ENCODE measurements at regions not wholly inside any gene's neighbourhood (a gene's known extent, or its start where the extent isn't known, plus 50 kb on each side); places are given as distances from the start of the nearest gene placed in this dataset.
"Not testable (repeated sequence)": the region's sequence is repeated elsewhere in the genome, so short reads cannot be mapped to it uniquely, and the experiment has no call there.

DNA sequence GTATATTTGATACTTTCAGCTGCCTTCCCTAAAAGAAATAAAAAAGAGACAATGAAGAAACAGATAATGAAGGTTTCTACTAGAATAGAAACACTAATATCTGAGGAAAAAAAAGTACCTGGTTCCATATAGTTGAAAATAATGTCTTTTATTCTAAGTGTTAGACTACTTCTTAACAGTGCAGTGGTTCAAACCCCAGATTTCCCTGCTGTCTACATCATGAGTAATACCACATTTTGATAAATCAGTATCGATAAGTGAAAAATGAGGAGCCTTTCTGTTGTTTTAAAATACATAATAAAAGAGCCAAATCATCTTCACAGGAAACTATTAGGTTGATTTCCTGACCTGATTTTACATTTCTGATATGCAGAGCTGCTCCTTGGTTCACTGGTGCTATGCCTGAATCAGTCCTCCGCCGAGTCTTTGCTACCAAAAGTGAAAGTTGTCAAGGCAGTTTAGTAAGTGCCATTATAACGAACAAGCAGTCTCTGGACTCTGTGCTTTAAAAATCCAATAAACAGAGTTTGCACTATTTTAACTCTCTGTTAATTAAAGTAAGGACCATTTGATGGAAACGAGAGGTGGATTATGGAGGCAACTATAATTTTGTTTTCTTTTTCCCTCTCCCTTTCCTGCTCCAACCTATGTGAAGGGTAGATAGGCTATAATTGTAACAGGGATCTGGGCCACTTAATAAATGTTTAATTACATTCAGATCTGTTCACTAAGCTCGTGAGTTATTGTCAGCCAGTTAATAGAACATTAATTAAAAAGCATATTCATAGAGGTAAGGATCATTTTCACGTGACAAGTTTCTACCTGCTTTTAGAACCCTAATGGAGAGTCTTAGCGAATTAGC is 724.5 kb upstream of the RAG2 start:
- Mint-ChIP-seq H3K4me3 (no peak overlapping the region), H3K4me1 (no peaks in the 10 kb centered on the region), H3K27ac (no peak overlapping the region), H3K9me3 (peaks cover 6% of the 10 kb centered on the region), H3K36me3 (no peaks in the 10 kb centered on the region), H3K27me3 (no peaks in the 10 kb centered on the region)

DNA sequence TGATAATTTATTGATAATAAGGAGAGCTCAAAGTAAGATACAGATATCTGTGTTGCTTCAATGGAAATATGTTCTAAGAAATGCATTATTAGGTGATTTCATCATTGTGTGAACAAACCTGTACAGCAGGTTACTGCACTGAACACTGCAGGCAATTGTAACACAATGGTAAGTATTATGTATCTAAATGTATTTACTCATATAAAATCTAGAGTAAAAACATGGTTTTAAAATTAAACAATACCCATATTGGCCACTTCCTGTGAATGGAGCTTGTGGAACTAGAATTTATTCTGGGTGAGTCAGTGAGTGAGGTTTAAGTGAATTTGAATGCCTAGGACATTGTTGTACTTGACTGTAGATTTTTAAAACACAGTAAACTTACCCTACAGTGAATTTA is 722.9 kb upstream of the RAG2 start:
- H3K27ac Mint-ChIP-seq = no peak overlapping the region
- peaks cover 6% of the 10 kb centered on the region for H3K9me3 Mint-ChIP-seq
- H3K4me1 Mint-ChIP-seq = no peaks in the 10 kb centered on the region
- no peaks in the 10 kb centered on the region for H3K27me3 Mint-ChIP-seq
- no peaks in the 10 kb centered on the region for H3K36me3 Mint-ChIP-seq
- H3K4me3 Mint-ChIP-seq = no peak overlapping the region

DNA sequence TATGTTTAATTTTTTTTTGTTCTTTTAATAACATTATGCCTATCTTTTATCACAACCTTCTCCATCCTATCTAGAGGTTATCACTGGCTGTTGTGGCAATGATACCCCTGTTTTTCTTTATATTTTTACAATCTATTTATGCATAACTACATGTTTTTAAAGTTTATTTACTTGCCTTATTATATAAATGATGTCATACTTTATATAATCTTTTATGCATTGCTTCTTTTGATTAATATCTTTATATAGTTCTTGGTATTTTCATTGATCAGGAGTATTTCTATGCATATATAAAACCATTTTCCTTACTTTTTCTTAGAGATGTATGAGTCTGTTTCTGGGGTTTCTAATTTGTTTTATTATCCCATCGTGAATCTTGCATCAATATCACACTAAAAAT is 719.8 kb upstream of the RAG2 start:
- Mint-ChIP-seq H3K4me1 (no peaks in the 10 kb centered on the region), H3K4me3 (no peak overlapping the region), H3K27ac (no peak overlapping the region), H3K27me3 (no peaks in the 10 kb centered on the region), H3K36me3 (no peaks in the 10 kb centered on the region), H3K9me3 (peaks cover 6% of the 10 kb centered on the region)

DNA sequence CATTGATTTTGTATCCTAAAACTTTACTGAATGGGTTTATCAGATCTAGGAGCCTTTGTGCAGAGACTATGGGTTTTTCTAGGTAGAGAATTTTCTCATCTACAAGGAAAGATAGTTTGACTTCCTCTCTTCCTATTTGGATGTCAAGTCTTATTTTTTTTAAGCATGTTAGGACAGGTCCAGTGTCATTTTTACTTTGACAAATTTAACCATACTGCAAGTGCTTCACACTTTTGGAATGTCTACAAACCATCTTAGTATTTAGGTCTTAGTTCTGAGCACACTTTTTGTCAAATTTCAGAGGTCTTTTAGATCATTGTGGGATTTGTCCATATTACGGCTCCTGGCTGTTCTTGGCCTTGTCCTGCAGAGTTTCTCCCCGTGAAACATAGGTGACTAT is 715.2 kb upstream of the RAG2 start:
- Mint-ChIP-seq H3K9me3 (peaks cover 6% of the 10 kb centered on the region), H3K27me3 (no peaks in the 10 kb centered on the region), H3K27ac (no peak overlapping the region), H3K36me3 (no peaks in the 10 kb centered on the region), H3K4me1 (no peaks in the 10 kb centered on the region), H3K4me3 (no peak overlapping the region)

DNA sequence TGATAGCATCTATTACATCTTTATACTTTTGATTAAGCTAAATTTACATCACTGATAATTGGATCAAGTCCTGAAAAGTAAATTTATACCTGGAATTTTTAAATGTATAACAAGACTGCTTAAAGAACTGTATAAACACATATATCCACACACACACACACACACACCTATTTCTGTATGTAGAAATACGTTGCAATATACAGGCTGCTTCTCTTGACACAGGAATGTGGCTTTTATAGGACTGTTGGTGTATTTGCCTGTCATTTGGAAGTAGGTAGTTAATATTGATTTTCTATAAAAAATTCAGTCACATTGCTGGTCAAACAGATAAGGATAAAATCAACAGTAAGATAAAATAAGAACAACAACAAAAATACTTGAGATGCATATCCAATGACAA is 708.5 kb upstream of the RAG2 start:
- no peaks in the 10 kb centered on the region for H3K4me1 Mint-ChIP-seq
- peaks cover 5% of the 10 kb centered on the region for H3K9me3 Mint-ChIP-seq
- no peaks in the 10 kb centered on the region for H3K36me3 Mint-ChIP-seq
- no peak overlapping the region for H3K4me3 Mint-ChIP-seq
- no peaks in the 10 kb centered on the region for H3K27me3 Mint-ChIP-seq
- H3K27ac Mint-ChIP-seq = no peak overlapping the region

DNA sequence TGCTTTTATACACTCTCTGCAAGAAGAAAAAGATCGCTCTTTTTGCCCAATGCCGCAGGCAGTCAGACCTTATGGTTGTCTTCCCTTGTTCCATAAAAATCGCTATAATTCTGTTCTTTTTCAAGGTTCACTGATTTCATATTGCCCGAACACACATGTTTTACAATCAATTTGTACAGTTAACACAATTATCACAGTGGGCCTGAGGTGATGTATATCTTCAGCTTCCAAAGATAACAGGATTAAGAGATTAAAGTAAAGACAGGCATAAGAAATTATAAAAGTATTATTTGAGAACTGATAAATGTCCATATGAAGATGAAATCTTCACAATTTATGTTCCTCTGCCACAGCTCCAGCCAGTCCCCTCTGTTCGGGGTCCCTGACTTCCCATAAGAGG is 703.4 kb upstream of the RAG2 start:
- H3K36me3 Mint-ChIP-seq, H3K9me3 Mint-ChIP-seq, H3K27ac Mint-ChIP-seq, H3K4me3 Mint-ChIP-seq, H3K4me1 Mint-ChIP-seq, H3K27me3 Mint-ChIP-seq: not testable (repeated sequence)

DNA sequence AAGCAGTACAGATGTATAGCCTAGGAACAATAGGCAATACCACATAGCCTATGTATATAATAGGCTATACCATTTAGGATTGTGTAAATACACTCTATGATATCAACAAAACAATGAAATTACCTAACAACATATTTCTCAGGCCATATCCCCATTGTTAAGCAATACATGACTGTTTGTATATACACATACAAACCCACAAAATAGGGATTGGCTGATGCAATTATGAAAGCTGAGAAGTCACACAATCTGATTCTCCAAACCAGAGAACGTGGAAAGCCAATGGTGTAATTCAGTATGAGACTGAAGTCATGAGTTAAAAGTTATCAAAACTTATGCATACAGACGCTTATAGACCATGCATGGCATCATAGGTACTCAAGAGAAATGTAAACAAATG is 700.1 kb upstream of the RAG2 start:
- H3K4me1 Mint-ChIP-seq = no peaks in the 10 kb centered on the region
- no peaks in the 10 kb centered on the region for H3K36me3 Mint-ChIP-seq
- H3K9me3 Mint-ChIP-seq = peaks cover 5% of the 10 kb centered on the region
- no peak overlapping the region for H3K27ac Mint-ChIP-seq
- no peaks in the 10 kb centered on the region for H3K27me3 Mint-ChIP-seq
- no peak overlapping the region for H3K4me3 Mint-ChIP-seq

DNA sequence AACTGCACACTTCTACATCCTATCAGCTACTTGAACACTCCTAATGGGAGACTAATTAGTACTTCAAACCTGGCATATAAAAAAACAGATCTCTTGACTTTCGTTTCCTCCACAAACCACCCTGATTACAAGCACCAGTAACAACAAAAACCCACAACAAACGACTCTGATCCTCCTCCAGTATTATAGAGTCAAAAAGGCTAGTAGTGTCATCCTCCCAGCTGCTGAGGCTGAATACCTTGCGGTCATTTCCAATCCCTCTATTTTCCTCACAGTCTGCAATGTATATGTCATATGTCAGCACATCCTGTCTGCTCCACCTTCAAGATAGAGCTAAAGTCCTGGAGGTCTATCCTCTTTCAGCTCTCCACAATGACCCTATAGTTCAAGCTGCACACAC is 688.9 kb upstream of the RAG2 start:
- Mint-ChIP-seq H3K27ac (no peak overlapping the region), H3K36me3 (no peaks in the 10 kb centered on the region), H3K9me3 (no peaks in the 10 kb centered on the region), H3K4me3 (no peak overlapping the region), H3K4me1 (no peaks in the 10 kb centered on the region), H3K27me3 (no peaks in the 10 kb centered on the region)

DNA sequence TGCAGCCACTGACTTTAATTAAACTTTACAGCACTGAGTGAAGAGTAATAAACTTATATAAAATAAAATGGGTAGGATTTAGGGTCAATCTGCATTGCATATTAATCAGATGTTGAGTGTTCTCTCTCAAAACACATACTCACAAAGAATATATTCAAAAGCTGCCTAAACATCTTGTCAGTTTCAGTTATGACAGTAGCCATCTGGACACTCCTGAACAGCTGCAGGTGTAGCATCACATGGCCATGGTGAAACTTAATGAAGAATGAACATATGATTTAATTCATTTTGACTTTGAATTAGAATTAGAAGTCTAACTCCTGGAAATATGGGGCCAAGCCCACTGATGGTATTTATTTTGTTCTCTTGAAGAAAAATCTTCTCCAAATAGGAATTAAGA is 684.3 kb upstream of the RAG2 start:
- Mint-ChIP-seq H3K27ac (no peak overlapping the region), H3K9me3 (peaks cover 9% of the 10 kb centered on the region), H3K36me3 (no peaks in the 10 kb centered on the region), H3K27me3 (no peaks in the 10 kb centered on the region), H3K4me1 (no peaks in the 10 kb centered on the region), H3K4me3 (no peak overlapping the region)

DNA sequence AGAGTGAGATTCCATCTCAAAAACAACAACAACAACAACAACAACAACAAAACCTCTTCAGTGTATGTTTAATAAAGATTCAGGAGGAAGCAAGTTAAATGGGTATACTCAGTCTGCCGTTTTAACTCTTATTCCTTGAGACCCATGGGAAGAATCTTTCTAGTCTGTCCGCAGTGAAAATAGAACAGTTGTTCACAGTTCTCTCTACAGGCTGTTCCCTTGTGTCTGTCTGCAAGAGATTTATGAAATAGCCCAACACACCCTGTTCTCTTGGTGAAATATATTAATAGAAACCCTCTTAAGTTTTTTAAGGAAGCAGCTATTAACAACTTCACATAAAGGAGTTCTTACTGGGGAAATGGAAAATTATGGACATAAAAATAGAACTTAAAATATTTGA is 682.2 kb upstream of the RAG2 start:
- Mint-ChIP-seq H3K4me3 (no peak overlapping the region), H3K27ac (no peak overlapping the region), H3K9me3 (peaks cover 13% of the 10 kb centered on the region), H3K36me3 (no peaks in the 10 kb centered on the region), H3K27me3 (no peaks in the 10 kb centered on the region), H3K4me1 (no peaks in the 10 kb centered on the region)

DNA sequence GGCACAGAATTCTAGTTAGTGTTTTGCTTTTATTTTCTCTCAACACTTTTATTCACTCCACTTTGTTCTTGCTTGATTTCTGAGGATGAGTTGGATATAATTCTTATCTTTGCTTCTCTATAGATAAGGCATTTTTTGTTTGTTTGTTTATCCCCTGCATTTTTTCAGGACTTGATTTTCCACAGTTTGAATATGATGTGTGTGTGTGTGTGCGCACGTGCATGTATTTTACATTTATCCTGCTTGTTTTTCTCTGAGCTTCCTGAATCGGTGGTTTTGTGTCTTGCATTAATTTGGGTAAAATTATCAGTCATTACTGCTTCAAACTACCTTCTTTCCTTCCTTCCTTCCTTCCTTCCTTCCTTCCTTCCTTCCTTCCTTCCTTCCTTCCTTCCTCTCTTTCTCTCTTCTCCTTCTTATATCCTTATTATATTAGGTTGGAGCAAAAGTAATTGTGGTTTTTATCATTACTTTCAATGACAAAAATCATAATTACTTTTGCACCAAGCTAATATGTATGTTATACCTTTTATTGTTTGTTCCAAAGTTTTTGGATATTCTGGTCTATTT is 679.9 kb upstream of the RAG2 start:
- Mint-ChIP-seq H3K27ac (no peak overlapping the region), H3K4me1 (no peaks in the 10 kb centered on the region), H3K27me3 (no peaks in the 10 kb centered on the region), H3K36me3 (no peaks in the 10 kb centered on the region), H3K9me3 (peaks cover 13% of the 10 kb centered on the region), H3K4me3 (no peak overlapping the region)

DNA sequence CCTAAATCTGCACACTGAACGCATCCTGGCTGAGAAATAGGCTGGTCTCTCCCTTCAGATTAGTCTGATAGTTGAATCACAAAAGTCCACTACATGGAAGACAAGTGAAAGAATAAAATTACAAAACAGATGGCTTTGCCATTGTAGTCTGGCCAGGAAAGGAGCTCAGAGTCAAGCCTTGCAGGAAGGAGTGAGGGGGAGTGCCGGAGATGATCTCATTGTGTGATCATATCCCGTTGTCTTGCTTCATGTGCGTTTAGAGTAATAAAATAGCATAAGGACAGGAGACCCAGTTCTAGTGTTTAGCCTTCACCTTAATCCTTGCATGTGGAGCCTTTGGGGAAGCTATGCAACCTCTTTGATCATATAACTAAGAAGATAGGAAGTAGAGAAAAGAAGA is 666.7 kb upstream of the RAG2 start:
- Mint-ChIP-seq H3K27me3 (no peaks in the 10 kb centered on the region), H3K4me3 (no peak overlapping the region), H3K36me3 (no peaks in the 10 kb centered on the region), H3K4me1 (no peaks in the 10 kb centered on the region), H3K27ac (no peak overlapping the region), H3K9me3 (peaks cover 11% of the 10 kb centered on the region)

DNA sequence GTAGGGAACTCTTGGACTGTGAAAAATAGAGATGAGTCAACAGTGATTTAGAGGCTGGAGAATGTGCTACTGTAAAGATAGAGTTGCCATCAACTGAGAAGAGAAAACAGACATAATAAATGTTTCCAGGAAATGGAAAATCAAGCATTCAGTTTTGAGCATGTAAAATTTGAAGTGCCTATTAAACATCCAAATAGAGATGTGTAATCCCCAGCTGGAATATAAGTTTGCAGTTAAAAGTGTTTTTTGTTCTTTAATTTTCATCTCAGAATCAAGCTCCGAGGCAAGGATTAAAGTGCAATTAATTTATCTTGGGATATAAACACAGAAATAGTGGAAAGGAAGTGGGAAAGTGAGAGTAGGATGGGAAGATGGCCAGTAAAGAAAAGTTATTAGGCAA is 666.0 kb upstream of the RAG2 start:
- Mint-ChIP-seq H3K4me3 (no peak overlapping the region), H3K27ac (no peak overlapping the region), H3K36me3 (no peaks in the 10 kb centered on the region), H3K4me1 (no peaks in the 10 kb centered on the region), H3K9me3 (peaks cover 16% of the 10 kb centered on the region), H3K27me3 (no peaks in the 10 kb centered on the region)

DNA sequence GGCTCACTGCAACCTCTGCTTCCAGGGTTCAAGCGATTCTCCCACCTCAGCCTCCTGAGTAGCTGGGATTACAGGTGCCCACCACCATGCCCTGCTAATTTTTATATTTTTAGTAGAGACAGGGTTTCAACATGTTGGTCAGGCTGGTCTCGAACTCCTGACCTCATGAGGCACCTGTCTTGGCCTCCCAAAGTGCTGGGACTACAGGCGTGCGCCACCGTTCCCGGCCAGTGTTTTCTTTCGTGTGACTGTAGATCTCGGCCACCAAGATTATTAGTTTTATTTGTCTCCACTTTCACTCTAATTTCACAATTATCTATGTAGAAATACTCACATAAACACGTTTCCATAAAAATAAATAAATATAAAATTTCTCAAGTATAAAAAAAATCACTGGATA is 665.4 kb upstream of the RAG2 start:
- H3K27ac Mint-ChIP-seq, H3K4me3 Mint-ChIP-seq, H3K36me3 Mint-ChIP-seq, H3K27me3 Mint-ChIP-seq, H3K4me1 Mint-ChIP-seq: not testable (repeated sequence)
- peaks cover 18% of the 10 kb centered on the region for H3K9me3 Mint-ChIP-seq

DNA sequence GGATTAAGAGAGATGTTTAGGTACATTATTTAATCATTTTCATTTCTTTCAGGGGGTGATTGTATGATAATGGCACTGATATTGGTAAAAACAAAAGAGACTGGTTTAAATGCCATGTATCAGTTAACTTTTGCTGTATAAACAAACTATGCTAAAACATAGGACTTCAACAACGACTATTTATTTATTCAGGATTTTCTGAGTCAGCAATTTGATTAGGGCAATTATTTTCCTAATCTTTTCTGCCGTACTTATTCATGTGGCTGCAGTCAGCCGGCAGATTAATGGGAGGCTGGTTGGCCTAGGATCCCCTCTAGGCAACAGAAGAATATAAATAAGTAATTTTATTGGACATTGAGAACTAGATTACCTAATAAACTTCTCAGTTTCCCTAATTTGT is 661.7 kb upstream of the RAG2 start:
- H3K9me3 Mint-ChIP-seq = peaks cover 24% of the 10 kb centered on the region
- no peaks in the 10 kb centered on the region for H3K36me3 Mint-ChIP-seq
- H3K4me3 Mint-ChIP-seq = no peak overlapping the region
- H3K27ac Mint-ChIP-seq = no peak overlapping the region
- no peaks in the 10 kb centered on the region for H3K27me3 Mint-ChIP-seq
- no peaks in the 10 kb centered on the region for H3K4me1 Mint-ChIP-seq

DNA sequence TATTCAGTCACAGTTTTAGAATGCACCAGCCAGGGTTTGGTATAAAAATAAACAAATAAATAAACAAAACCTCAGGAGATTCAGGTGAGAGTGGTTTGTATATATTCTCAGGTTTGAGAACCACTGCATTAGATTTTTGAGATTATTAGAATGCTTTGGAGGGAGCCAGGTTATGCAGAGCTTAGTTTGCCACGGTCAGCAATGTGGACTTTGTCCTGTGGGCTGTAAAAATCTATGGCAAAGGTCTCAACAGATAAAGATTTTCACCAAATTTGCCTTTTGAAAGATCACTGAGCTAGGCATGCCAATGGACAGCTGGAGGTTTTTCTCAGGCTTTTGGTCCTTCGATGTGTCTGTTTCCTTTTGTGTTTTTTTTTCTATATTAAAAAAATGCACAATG is 650.1 kb upstream of the RAG2 start:
- no peaks in the 10 kb centered on the region for H3K4me1 Mint-ChIP-seq
- no peak overlapping the region for H3K4me3 Mint-ChIP-seq
- H3K9me3 Mint-ChIP-seq = peaks cover 5% of the 10 kb centered on the region
- no peaks in the 10 kb centered on the region for H3K36me3 Mint-ChIP-seq
- no peak overlapping the region for H3K27ac Mint-ChIP-seq
- no peaks in the 10 kb centered on the region for H3K27me3 Mint-ChIP-seq

DNA sequence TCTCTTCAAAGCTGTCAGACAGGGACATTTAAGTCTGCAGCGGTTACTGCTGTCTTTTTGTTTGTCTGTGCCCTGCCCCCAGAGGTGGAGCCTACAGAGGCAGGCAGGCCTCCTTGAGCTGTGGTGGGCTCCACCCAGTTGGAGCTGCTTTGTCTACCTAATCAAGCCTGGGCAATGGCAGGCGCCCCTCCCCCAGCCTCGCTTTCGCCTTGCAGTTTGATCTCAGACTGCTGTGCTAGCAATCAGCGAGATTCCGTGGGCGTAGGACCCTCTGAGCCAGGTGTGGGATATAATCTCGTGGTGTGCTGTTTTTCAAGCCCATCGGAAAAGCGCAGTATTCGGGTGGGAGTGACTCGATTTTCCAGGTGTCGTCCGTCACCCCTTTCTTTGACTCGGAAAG is 648.1 kb upstream of the RAG2 start:
- H3K4me3 Mint-ChIP-seq, H3K36me3 Mint-ChIP-seq, H3K27ac Mint-ChIP-seq, H3K9me3 Mint-ChIP-seq, H3K4me1 Mint-ChIP-seq, H3K27me3 Mint-ChIP-seq: not testable (repeated sequence)

Measured in activated naive CD4-positive, alpha-beta T cell treated with anti-CD3 and anti-CD28 coated beads, Interleukin-2, amount 50 U/mL, for 24 hours (primary cell).